ENCODE measurements at regions not wholly inside any gene's neighbourhood (a gene's known extent, or its start where the extent isn't known, plus 50 kb on each side); places are given as distances from the start of the nearest gene placed in this dataset.

GRCh38 chr15:93324186-93324975 lies 235.4 kb upstream of the RGMA start:
- no peak for TF ChIP-seq SP1 (IDR thresholded peaks at IDR 0.05; ENCODE audit: low read depth, low read length)
- TF ChIP-seq, protein P1, sequence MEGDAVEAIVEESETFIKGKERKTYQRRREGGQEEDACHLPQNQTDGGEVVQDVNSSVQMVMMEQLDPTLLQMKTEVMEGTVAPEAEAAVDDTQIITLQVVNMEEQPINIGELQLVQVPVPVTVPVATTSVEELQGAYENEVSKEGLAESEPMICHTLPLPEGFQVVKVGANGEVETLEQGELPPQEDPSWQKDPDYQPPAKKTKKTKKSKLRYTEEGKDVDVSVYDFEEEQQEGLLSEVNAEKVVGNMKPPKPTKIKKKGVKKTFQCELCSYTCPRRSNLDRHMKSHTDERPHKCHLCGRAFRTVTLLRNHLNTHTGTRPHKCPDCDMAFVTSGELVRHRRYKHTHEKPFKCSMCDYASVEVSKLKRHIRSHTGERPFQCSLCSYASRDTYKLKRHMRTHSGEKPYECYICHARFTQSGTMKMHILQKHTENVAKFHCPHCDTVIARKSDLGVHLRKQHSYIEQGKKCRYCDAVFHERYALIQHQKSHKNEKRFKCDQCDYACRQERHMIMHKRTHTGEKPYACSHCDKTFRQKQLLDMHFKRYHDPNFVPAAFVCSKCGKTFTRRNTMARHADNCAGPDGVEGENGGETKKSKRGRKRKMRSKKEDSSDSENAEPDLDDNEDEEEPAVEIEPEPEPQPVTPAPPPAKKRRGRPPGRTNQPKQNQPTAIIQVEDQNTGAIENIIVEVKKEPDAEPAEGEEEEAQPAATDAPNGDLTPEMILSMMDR (IDR thresholded peaks at IDR 0.05; ENCODE audit: control extremely low read depth in 1 of 3, insufficient read depth in 1 of 3, low read depth in 1 of 3, low read length in 3 of 3) = no peak
- no peak for TF ChIP-seq EP300 (IDR thresholded peaks at IDR 0.05; ENCODE audit: borderline replicate concordance in 1 of 2, low read depth in 2 of 2, low read length in 2 of 2)
- no peak for TF ChIP-seq POLR2A (IDR thresholded peaks at IDR 0.05; ENCODE audit: control extremely low read depth in 1 of 2, low read depth in 2 of 2, low read length in 2 of 2)
- no peak for TF ChIP-seq SIN3A (conservative IDR thresholded peaks at IDR 0.05 in 1 of 2, IDR thresholded peaks at IDR 0.05 in 1 of 2; ENCODE audit: low read depth in 1 of 2, low read length in 2 of 2)
- TF ChIP-seq RAD21 (IDR thresholded peaks at IDR 0.05 in 1 of 2, conservative IDR thresholded peaks at IDR 0.05 in 1 of 2; ENCODE audit: low read depth in 2 of 2, low read length in 2 of 2) = no peak
- TF ChIP-seq EZH2 (IDR thresholded peaks at IDR 0.05; ENCODE audit: low read depth, low read length, severe bottlenecking) = no peak
- no peak for TF ChIP-seq JUN (IDR thresholded peaks at IDR 0.05; ENCODE audit: low read depth, low read length)
- no peak for TF ChIP-seq EGR1 (IDR thresholded peaks at IDR 0.05; ENCODE audit: borderline replicate concordance, low read depth, low read length)
- no peak for TF ChIP-seq MAX (IDR thresholded peaks at IDR 0.05)
- TF ChIP-seq GABPA (IDR thresholded peaks at IDR 0.05; ENCODE audit: borderline replicate concordance, insufficient read depth, low read length) = no peak
- TF ChIP-seq ZNF274 (IDR thresholded peaks at IDR 0.05; ENCODE audit: borderline replicate concordance, extremely low read depth, low read length) = no peak
- no peak for TF ChIP-seq TCF12 (IDR thresholded peaks at IDR 0.05; ENCODE audit: low read depth, low read length)

Data from H1 (cell line).